ENCODE measurements at regions not wholly inside any gene's neighbourhood (a gene's known extent, or its start where the extent isn't known, plus 50 kb on each side); places are given as distances from the start of the nearest gene placed in this dataset.

DNA sequence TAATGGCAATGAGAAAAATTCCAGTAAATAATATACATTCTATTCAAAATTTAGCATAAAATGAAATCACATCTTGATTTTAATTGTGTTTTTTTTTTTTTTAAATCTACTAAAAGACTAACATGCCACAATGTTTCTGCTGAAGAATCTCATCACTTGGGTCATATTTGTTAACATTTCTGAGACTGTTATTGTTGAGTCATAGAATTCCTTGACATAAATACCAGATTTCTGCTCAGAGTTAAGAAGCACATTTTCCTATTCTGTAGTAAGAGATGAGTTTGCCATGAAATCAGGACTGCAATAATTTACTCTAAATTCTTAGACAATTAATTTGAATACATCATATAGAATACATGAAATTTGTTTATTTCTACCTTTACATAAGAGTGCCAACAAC lies 154.9 kb upstream of the KYNU start:
- intact Hi-C loops (cut with DNase I): no loop called here
- no peak for TF ChIP-seq POLR2A (IDR thresholded peaks at IDR 0.05)
- TF ChIP-seq, protein P1, sequence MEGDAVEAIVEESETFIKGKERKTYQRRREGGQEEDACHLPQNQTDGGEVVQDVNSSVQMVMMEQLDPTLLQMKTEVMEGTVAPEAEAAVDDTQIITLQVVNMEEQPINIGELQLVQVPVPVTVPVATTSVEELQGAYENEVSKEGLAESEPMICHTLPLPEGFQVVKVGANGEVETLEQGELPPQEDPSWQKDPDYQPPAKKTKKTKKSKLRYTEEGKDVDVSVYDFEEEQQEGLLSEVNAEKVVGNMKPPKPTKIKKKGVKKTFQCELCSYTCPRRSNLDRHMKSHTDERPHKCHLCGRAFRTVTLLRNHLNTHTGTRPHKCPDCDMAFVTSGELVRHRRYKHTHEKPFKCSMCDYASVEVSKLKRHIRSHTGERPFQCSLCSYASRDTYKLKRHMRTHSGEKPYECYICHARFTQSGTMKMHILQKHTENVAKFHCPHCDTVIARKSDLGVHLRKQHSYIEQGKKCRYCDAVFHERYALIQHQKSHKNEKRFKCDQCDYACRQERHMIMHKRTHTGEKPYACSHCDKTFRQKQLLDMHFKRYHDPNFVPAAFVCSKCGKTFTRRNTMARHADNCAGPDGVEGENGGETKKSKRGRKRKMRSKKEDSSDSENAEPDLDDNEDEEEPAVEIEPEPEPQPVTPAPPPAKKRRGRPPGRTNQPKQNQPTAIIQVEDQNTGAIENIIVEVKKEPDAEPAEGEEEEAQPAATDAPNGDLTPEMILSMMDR (IDR thresholded peaks at IDR 0.05): no peak

GRCh38 chr2:142722086-142722485 lies 155.4 kb upstream of the KYNU start:
- Histone ChIP-seq H3K9me3 (replicated peaks in 1 of 3) (no peaks in the 10 kb centered on the region), H3K36me3 (replicated peaks in 1 of 2) (no peaks in the 10 kb centered on the region), H3K4me1 (replicated peaks in 1 of 2) (no peaks in the 10 kb centered on the region), H3K27ac (no peak overlapping the region), H3K27me3 (no peaks in the 10 kb centered on the region), H3K4me3 (no peak overlapping the region)
- DNase-seq: no peak
- intact Hi-C loops (cut with DNase I): no loop called here
- WGBS, 4 donors: 81 to 100% (median 93%) methylated on average over 1 of the region's 1 CpG
- TF ChIP-seq, protein P1 (IDR thresholded peaks at IDR 0.05): no peak
- no peak for TF ChIP-seq POLR2A (IDR thresholded peaks at IDR 0.05)

More for the DNA sequence above, 154.9 kb upstream of the KYNU start:
- Histone ChIP-seq H3K4me1 (replicated peaks in 1 of 2) (no peaks in the 10 kb centered on the region), H3K36me3 (replicated peaks in 1 of 2) (no peaks in the 10 kb centered on the region), H3K9me3 (replicated peaks in 1 of 3) (no peaks in the 10 kb centered on the region), H3K27ac (no peak overlapping the region), H3K27me3 (no peaks in the 10 kb centered on the region), H3K4me3 (no peak overlapping the region)
- DNase-seq: no peak

- WGBS, 4 donors: 84 to 93% (median 87%) methylated on average over 2 of the region's 2 CpGs
- H3K4me1 ChIP-seq (replicated peaks in 1 of 2): no peaks in the 10 kb centered on the region
- H3K27me3 ChIP-seq: no peaks in the 10 kb centered on the region
- no peak overlapping the region for H3K4me3 ChIP-seq
- TF ChIP-seq POLR2A (IDR thresholded peaks at IDR 0.05): no peak
- TF ChIP-seq, protein P1 (IDR thresholded peaks at IDR 0.05): no peak
- H3K36me3 ChIP-seq (replicated peaks in 1 of 2): no peaks in the 10 kb centered on the region
- no peaks in the 10 kb centered on the region for H3K9me3 ChIP-seq (replicated peaks in 1 of 3)
- intact Hi-C loops (cut with DNase I): no loop called here
- DNase-seq: no peak
- no peak overlapping the region for H3K27ac ChIP-seq
Observed at GRCh38 chr2:142721015-142721414, 156.4 kb upstream of the KYNU start.

GRCh38 chr2:142718576-142719155 lies 158.8 kb upstream of the KYNU start:
- Histone ChIP-seq H3K27ac (no peak overlapping the region), H3K4me3 (no peak overlapping the region), H3K27me3 (no peaks in the 10 kb centered on the region), H3K9me3 (replicated peaks in 1 of 3) (no peaks in the 10 kb centered on the region), H3K36me3 (replicated peaks in 1 of 2) (no peaks in the 10 kb centered on the region), H3K4me1 (replicated peaks in 1 of 2) (no peaks in the 10 kb centered on the region)
- intact Hi-C loops (cut with DNase I): no loop called here
- 82 to 90% (median 85%) methylated on average over 7 of the region's 7 CpGs for WGBS, 4 donors
- no peak for TF ChIP-seq POLR2A (IDR thresholded peaks at IDR 0.05)
- TF ChIP-seq, protein P1 (IDR thresholded peaks at IDR 0.05): no peak
- no peak for DNase-seq

Data from adrenal gland (tissue), 9 donors.